T-helper 1 cell treated with Interleukin-12 subunit alpha and Interleukin-12 subunit beta and Interleukin-4 antibody, amounts not matched to agents 30 μg/mL and 1 μg/mL, for 36 hours (primary cell): ENCODE measurements at regions not wholly inside any gene's neighbourhood (a gene's known extent, or its start where the extent isn't known, plus 50 kb on each side); places are given as distances from the start of the nearest gene placed in this dataset.
"Not testable (repeated sequence)": the region's sequence is repeated elsewhere in the genome, so short reads cannot be mapped to it uniquely, and the experiment has no call there.

Experiments used
- H3K27ac Mint-ChIP-seq: one replicate; pipeline ENCODE4 v1.8.0; 2021; ENCODE audit warnings: mild to moderate bottlenecking, mixed read lengths
- H3K27me3 Mint-ChIP-seq: one replicate; pipeline ENCODE4 v1.8.0; 2021; ENCODE audit warnings: low read depth, mixed read lengths
- H3K36me3 Mint-ChIP-seq: one replicate; pipeline ENCODE4 v1.8.0; 2021; ENCODE audit warnings: low read depth, mixed read lengths
- H3K4me1 Mint-ChIP-seq: one replicate; pipeline ENCODE4 v1.8.0; 2021; ENCODE audit warnings: low read depth, mixed read lengths
- H3K4me3 Mint-ChIP-seq: one replicate; pipeline ENCODE4 v1.8.0; 2021; ENCODE audit warnings: mild to moderate bottlenecking, moderate library complexity, mixed read lengths
- H3K9me3 Mint-ChIP-seq: one replicate; pipeline ENCODE4 v1.8.0; 2021; ENCODE audit warnings: mixed read lengths

GRCh38 chr6:165767228-165767627 lies 104.2 kb upstream of the PDE10A start:
- Mint-ChIP-seq H3K27ac (no peak overlapping the region), H3K36me3 (no peaks in the 10 kb centered on the region), H3K4me1 (no peaks in the 10 kb centered on the region), H3K27me3 (no peaks in the 10 kb centered on the region), H3K4me3 (no peak overlapping the region), H3K9me3 (no peaks in the 10 kb centered on the region)

- Mint-ChIP-seq H3K4me3 (no peak overlapping the region), H3K9me3 (no peaks in the 10 kb centered on the region), H3K27ac (no peak overlapping the region), H3K36me3 (no peaks in the 10 kb centered on the region), H3K4me1 (no peaks in the 10 kb centered on the region), H3K27me3 (no peaks in the 10 kb centered on the region)
These were observed 103.4 kb upstream of the PDE10A start for GRCh38 chr6:165766457-165766856.

DNA sequence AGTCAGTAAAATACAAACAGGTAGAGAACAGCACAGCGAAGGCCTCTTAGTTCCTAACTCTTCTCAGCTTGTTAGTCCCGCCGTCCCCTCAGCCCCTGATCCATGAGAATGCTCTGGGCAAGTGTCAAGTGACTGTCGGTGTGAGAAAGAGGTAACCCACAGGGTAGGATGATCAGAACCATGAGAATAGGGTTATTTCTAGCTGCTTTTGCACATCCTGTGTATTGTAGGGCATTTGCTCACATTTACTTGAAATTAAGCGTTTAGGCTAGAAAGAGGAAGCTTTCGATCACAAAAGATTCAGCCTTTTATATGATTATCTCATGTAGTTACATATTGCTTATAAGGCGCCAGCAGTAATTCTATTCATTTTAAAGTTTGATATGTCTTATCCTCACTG lies 103.0 kb upstream of the PDE10A start:
- Mint-ChIP-seq H3K9me3 (no peaks in the 10 kb centered on the region), H3K4me3 (no peak overlapping the region), H3K36me3 (no peaks in the 10 kb centered on the region), H3K4me1 (no peaks in the 10 kb centered on the region), H3K27ac (no peak overlapping the region), H3K27me3 (no peaks in the 10 kb centered on the region)

DNA sequence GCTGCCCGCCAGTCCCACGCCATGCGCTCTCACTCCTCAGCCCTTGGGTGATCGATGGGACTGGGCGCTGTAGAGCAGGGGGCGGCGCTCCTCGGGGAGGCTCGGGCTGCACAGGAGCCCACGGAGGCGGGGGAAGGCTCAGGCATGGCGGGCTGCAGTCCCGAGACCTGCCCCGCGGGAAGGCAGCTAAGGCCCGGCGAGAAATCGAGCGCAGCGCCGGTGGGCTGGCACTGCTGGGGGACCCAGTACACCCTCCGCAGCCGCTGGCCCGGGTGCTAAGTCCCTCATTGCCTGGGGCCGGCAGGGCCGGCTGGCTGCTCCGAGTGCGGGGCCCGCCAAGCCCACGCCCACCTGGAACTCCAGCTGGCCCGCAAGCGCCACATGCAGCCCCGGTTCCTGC lies 102.2 kb upstream of the PDE10A start:
- not testable (repeated sequence) for H3K9me3 Mint-ChIP-seq, H3K27me3 Mint-ChIP-seq, H3K36me3 Mint-ChIP-seq, H3K4me3 Mint-ChIP-seq, H3K27ac Mint-ChIP-seq, H3K4me1 Mint-ChIP-seq

DNA sequence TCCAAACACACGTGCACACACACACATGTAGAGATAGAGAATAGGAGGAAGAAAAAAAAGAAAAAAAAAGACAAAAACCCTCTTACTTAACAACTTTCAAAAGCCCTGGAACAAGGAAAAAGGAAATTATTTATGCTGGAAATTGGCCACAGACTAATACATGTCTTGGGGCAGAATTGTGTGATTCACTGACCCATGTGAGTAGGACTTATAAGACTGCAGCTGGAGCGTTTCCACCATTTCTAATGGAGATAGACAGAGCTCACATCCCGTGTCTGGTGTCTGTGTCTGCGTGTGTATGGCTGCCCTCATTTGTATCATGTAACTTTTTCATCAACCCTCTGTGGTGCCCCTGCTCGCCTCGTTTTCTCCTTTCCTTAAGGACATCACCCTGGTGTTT lies 99.8 kb upstream of the PDE10A start:
- Mint-ChIP-seq H3K4me1 (no peaks in the 10 kb centered on the region), H3K9me3 (no peaks in the 10 kb centered on the region), H3K27ac (no peak overlapping the region), H3K27me3 (no peaks in the 10 kb centered on the region), H3K36me3 (no peaks in the 10 kb centered on the region), H3K4me3 (no peak overlapping the region)

DNA sequence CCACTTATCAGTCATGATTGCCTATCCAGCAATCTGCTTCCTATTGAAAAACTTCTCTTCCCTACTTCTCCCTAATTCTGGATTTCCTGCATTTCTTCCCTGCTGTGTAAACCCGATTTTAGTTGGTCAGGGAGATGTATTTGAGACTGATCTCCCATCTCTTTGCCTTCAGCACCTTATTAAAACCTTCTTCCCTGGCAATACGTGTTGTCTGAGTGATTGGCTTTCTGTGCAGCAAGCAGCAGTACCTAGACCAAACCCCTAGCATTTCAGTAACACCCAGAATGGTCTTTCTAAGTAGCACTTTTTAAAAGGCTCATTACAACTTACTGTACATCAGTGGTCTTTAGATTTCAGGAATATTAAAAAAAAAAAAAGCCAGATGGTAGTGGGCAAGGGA lies 99.1 kb upstream of the PDE10A start:
- Mint-ChIP-seq H3K9me3 (no peaks in the 10 kb centered on the region), H3K4me1 (no peaks in the 10 kb centered on the region), H3K36me3 (no peaks in the 10 kb centered on the region), H3K4me3 (no peak overlapping the region), H3K27ac (no peak overlapping the region), H3K27me3 (no peaks in the 10 kb centered on the region)

GRCh38 chr6:165760803-165761185 lies 97.8 kb upstream of the PDE10A start:
- Mint-ChIP-seq H3K36me3 (no peaks in the 10 kb centered on the region), H3K9me3 (no peaks in the 10 kb centered on the region), H3K4me1 (no peaks in the 10 kb centered on the region), H3K27me3 (no peaks in the 10 kb centered on the region), H3K27ac (no peak overlapping the region), H3K4me3 (no peak overlapping the region)

GRCh38 chr6:165760126-165760802 lies 97.2 kb upstream of the PDE10A start:
- Mint-ChIP-seq H3K27ac (no peak overlapping the region), H3K36me3 (no peaks in the 10 kb centered on the region), H3K4me3 (no peak overlapping the region), H3K27me3 (no peaks in the 10 kb centered on the region), H3K4me1 (no peaks in the 10 kb centered on the region), H3K9me3 (no peaks in the 10 kb centered on the region)

GRCh38 chr6:165758441-165758840 lies 95.4 kb upstream of the PDE10A start:
- H3K4me1 Mint-ChIP-seq: no peaks in the 10 kb centered on the region
- no peak overlapping the region for H3K27ac Mint-ChIP-seq
- H3K27me3 Mint-ChIP-seq: no peaks in the 10 kb centered on the region
- H3K4me3 Mint-ChIP-seq: no peak overlapping the region
- H3K36me3 Mint-ChIP-seq: no peaks in the 10 kb centered on the region
- H3K9me3 Mint-ChIP-seq: no peaks in the 10 kb centered on the region

- no peak overlapping the region for H3K4me3 Mint-ChIP-seq
- H3K4me1 Mint-ChIP-seq: no peaks in the 10 kb centered on the region
- H3K27ac Mint-ChIP-seq: no peak overlapping the region
- H3K9me3 Mint-ChIP-seq: no peaks in the 10 kb centered on the region
- no peaks in the 10 kb centered on the region for H3K36me3 Mint-ChIP-seq
- no peaks in the 10 kb centered on the region for H3K27me3 Mint-ChIP-seq
These were observed 92.5 kb upstream of the PDE10A start for GRCh38 chr6:165755583-165755982.

GRCh38 chr6:165753506-165753905 lies 90.5 kb upstream of the PDE10A start:
- H3K9me3 Mint-ChIP-seq: peaks cover 6% of the 10 kb centered on the region

GRCh38 chr6:165752451-165752850 lies 89.4 kb upstream of the PDE10A start:
- Mint-ChIP-seq H3K4me3 (no peak overlapping the region), H3K4me1 (no peaks in the 10 kb centered on the region), H3K27me3 (no peaks in the 10 kb centered on the region), H3K27ac (no peak overlapping the region), H3K9me3 (peaks cover 6% of the 10 kb centered on the region), H3K36me3 (no peaks in the 10 kb centered on the region)

More at GRCh38 chr6:165753506-165753905, 90.5 kb upstream of the PDE10A start:
- Mint-ChIP-seq H3K27ac (no peak overlapping the region), H3K36me3 (no peaks in the 10 kb centered on the region), H3K27me3 (no peaks in the 10 kb centered on the region), H3K4me3 (no peak overlapping the region), H3K4me1 (no peaks in the 10 kb centered on the region)

GRCh38 chr6:165751486-165751885 lies 88.4 kb upstream of the PDE10A start:
- no peak overlapping the region for H3K27ac Mint-ChIP-seq
- no peaks in the 10 kb centered on the region for H3K27me3 Mint-ChIP-seq
- H3K36me3 Mint-ChIP-seq: no peaks in the 10 kb centered on the region
- H3K9me3 Mint-ChIP-seq: peaks cover 6% of the 10 kb centered on the region
- H3K4me1 Mint-ChIP-seq: no peaks in the 10 kb centered on the region
- H3K4me3 Mint-ChIP-seq: no peak overlapping the region

DNA sequence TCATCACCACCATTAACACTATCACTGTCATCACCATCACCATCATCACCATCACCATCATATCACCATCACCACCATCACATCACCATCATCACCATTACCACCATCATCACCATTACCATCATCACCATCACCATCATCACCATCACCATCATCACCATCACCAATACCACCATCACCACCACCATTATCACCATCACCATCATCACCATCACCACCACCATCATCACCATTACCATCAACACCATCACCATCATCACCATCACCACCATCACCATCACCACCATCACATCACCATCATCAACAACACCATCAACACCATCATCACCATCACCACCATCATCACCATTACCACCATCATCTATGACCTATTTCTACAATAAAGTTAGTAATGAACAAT lies 86.1 kb upstream of the PDE10A start:
- no peaks in the 10 kb centered on the region for H3K4me1 Mint-ChIP-seq
- H3K36me3 Mint-ChIP-seq: no peaks in the 10 kb centered on the region
- peaks cover 6% of the 10 kb centered on the region for H3K9me3 Mint-ChIP-seq
- H3K4me3 Mint-ChIP-seq: no peak overlapping the region
- H3K27me3 Mint-ChIP-seq: no peaks in the 10 kb centered on the region
- H3K27ac Mint-ChIP-seq: no peak overlapping the region

DNA sequence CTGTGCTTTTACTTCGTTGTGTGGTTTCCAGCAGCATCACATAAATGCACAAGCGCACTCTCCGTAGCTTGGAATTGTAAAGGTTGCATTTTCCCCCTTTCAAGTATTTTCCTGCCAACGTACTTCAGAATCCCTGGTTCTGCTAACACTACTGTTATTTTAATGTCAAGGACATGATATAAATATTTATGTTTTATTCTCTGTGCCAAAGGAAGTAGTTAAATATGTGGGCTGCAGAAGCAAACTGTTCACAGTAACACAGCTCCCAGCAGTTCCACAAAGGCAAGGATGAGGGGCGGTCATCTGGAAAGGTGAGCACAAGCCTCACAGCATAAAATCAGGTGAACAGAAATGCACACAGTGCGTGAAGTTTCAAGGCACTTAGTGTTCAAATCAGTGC lies 85.3 kb upstream of the PDE10A start:
- H3K27ac Mint-ChIP-seq: no peak overlapping the region
- H3K4me1 Mint-ChIP-seq: no peaks in the 10 kb centered on the region
- H3K27me3 Mint-ChIP-seq: no peaks in the 10 kb centered on the region
- peaks cover 6% of the 10 kb centered on the region for H3K9me3 Mint-ChIP-seq
- H3K4me3 Mint-ChIP-seq: no peak overlapping the region
- no peaks in the 10 kb centered on the region for H3K36me3 Mint-ChIP-seq

GRCh38 chr6:165747963-165748362 lies 84.9 kb upstream of the PDE10A start:
- Mint-ChIP-seq H3K4me3 (no peak overlapping the region), H3K4me1 (no peaks in the 10 kb centered on the region), H3K36me3 (no peaks in the 10 kb centered on the region), H3K27ac (no peak overlapping the region), H3K27me3 (no peaks in the 10 kb centered on the region), H3K9me3 (peaks cover 6% of the 10 kb centered on the region)
